ENCODE measurements at regions not wholly inside any gene's neighbourhood (a gene's known extent, or its start where the extent isn't known, plus 50 kb on each side); places are given as distances from the start of the nearest gene placed in this dataset.
"Not testable (repeated sequence)": the region's sequence is repeated elsewhere in the genome, so short reads cannot be mapped to it uniquely, and the experiment has no call there.

GRCh38 chr4:33062155-33062806, 2342.1 kb downstream of the PCDH7 start:
- no peak for DNase-seq

GRCh38 chr4:33063241-33063640, 2343.1 kb downstream of the PCDH7 start:
- no peak for DNase-seq

- no peak for DNase-seq
Observed at GRCh38 chr4:33064238-33064637, 2344.1 kb downstream of the PCDH7 start.

GRCh38 chr4:33065749-33066148, 2345.6 kb downstream of the PCDH7 start:
- no peak for DNase-seq

GRCh38 chr4:33067221-33067620, 2347.1 kb downstream of the PCDH7 start:
- DNase-seq, result no peak

- no peak for DNase-seq
Observed at GRCh38 chr4:33068539-33068938, 2348.4 kb downstream of the PCDH7 start.

GRCh38 chr4:33071535-33071934, 2351.4 kb downstream of the PCDH7 start:
- DNase-seq, result no peak

GRCh38 chr4:33072298-33073089, 2352.3 kb downstream of the PCDH7 start:
- DNase-seq, result no peak

- DNase-seq, result no peak
Observed at GRCh38 chr4:33073811-33074210, 2353.6 kb downstream of the PCDH7 start.

- no peak for DNase-seq
Observed at GRCh38 chr4:33078145-33078544, 2358.0 kb downstream of the PCDH7 start.

GRCh38 chr4:33080275-33080674, 2360.1 kb downstream of the PCDH7 start:
- no peak for DNase-seq

GRCh38 chr4:33085709-33086108, 2365.5 kb downstream of the PCDH7 start:
- DNase-seq, result no peak

- no peak for DNase-seq
Observed at GRCh38 chr4:33086331-33086925, 2366.3 kb downstream of the PCDH7 start.

- no peak for DNase-seq
Observed at GRCh38 chr4:33088713-33089112, 2368.5 kb downstream of the PCDH7 start.

GRCh38 chr4:33090910-33091309, 2370.7 kb downstream of the PCDH7 start:
- DNase-seq, result no peak

- no peak for DNase-seq
Observed at GRCh38 chr4:33091961-33092360, 2371.8 kb downstream of the PCDH7 start.

- DNase-seq, result no peak
Observed at GRCh38 chr4:33104273-33104672, 2384.1 kb downstream of the PCDH7 start.

GRCh38 chr4:33107814-33108213, 2387.6 kb downstream of the PCDH7 start:
- no peak for DNase-seq

- no peak for DNase-seq
Observed at GRCh38 chr4:33111117-33111516, 2390.9 kb downstream of the PCDH7 start.

GRCh38 chr4:33116871-33117270, 2396.7 kb downstream of the PCDH7 start:
- DNase-seq, result no peak

- no peak for DNase-seq
Observed at GRCh38 chr4:33126002-33126401, 2405.8 kb downstream of the PCDH7 start.

GRCh38 chr4:33130662-33131061, 2410.5 kb downstream of the PCDH7 start:
- DNase-seq, result not testable (repeated sequence)

GRCh38 chr4:33133723-33134122, 2413.6 kb downstream of the PCDH7 start:
- DNase-seq, result no peak

GRCh38 chr4:33134366-33134765, 2414.2 kb downstream of the PCDH7 start:
- no peak for DNase-seq

Data from NCI-H2171 treated with DMSO at 0.1 percent for 48 hours (cell line).